ENCODE measurements at regions not wholly inside any gene's neighbourhood (a gene's known extent, or its start where the extent isn't known, plus 50 kb on each side); places are given as distances from the start of the nearest gene placed in this dataset.

GRCh38 chr1:36539526-36539925 lies 56.8 kb upstream of the CSF3R start:
- in situ Hi-C loops (cut with HindIII; ENCODE audit: low sequenced_read_pairs), result no loop called here
- TF ChIP-seq, protein P1, sequence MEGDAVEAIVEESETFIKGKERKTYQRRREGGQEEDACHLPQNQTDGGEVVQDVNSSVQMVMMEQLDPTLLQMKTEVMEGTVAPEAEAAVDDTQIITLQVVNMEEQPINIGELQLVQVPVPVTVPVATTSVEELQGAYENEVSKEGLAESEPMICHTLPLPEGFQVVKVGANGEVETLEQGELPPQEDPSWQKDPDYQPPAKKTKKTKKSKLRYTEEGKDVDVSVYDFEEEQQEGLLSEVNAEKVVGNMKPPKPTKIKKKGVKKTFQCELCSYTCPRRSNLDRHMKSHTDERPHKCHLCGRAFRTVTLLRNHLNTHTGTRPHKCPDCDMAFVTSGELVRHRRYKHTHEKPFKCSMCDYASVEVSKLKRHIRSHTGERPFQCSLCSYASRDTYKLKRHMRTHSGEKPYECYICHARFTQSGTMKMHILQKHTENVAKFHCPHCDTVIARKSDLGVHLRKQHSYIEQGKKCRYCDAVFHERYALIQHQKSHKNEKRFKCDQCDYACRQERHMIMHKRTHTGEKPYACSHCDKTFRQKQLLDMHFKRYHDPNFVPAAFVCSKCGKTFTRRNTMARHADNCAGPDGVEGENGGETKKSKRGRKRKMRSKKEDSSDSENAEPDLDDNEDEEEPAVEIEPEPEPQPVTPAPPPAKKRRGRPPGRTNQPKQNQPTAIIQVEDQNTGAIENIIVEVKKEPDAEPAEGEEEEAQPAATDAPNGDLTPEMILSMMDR (IDR thresholded peaks at IDR 0.05; ENCODE audit: low read depth, low read length), result no peak
- H3K4me3 ChIP-seq (ENCODE audit: low read depth, low read length), result no peak overlapping the region
- no peak for DNase-seq (ENCODE audit: low read depth, low spot score)

DNA sequence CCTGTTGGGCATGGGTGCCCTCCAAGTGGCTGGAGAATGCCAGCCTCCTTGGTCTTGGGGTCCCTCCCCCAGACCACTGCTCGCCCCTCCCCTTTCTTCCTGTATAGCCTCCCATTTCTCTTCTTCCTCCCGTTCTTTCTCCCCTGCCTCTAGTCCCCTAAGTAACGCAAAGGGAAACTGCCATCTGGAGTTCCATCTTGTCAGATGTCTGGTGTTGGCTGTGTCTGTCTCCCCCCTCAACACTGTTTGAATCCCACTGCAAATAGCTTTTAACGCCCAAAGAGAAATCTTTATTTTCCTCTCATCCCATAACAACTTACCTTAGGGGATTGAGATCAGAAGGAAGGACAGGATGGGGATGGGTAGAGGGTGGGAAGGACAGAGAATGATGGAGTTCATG lies 55.3 kb upstream of the CSF3R start:
- in situ Hi-C loops (cut with HindIII; ENCODE audit: low sequenced_read_pairs), result no loop called here
- DNase-seq (ENCODE audit: low read depth, low spot score), result no peak
- TF ChIP-seq, protein P1 (IDR thresholded peaks at IDR 0.05; ENCODE audit: low read depth, low read length), result no peak
- no peak overlapping the region for H3K4me3 ChIP-seq (ENCODE audit: low read depth, low read length)

DNA sequence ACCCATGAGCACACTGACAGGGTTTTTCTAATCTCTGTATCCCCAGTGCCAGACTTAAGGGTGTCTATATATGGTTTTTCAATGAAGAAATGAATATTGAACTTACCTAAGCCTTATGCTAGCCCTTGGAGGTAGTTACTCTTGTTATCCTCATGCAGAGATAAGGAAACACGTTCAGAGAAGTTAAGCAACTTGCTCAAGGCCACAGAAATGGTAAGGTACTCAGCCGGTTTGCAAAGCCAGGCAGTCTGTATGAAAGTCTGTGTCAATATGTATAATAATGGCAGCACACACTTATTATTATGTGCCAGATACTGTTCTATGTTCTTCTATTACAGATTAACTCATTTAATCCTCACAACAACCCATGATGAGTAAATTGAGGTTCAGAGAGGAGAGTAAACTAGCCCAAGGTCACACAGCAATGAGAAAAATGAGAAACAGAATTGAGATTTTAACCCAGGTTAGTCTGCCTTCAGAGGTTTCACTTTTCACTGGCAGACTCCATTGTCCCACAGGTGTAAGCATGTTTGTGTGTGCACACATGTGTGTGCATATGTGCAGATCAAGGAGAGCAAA lies 54.6 kb upstream of the CSF3R start:
- no peak for DNase-seq (ENCODE audit: low read depth, low spot score)
- TF ChIP-seq, protein P1 (IDR thresholded peaks at IDR 0.05; ENCODE audit: low read depth, low read length), result no peak
- H3K4me3 ChIP-seq (ENCODE audit: low read depth, low read length), result no peak overlapping the region
- in situ Hi-C loops (cut with HindIII; ENCODE audit: low sequenced_read_pairs), result no loop called here

DNA sequence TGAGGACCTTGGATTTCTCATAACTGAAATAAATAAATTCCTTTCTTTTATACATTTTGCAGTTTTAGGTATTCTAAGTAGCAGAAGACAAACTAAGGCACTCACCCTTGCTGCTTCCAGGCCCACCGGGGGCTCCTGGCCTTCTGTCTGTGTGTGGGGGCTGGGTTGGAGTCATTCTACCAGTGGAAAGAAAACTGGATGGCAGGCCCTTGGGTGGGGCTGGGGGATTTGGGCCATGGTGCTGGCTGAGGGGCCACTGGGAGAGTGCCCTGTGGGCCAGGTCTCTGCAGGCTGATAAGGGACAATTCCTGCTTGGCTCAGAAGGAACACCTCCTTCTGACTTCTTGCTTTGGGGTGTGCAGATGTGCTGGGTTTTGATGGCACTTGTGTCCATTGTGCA lies 54.0 kb upstream of the CSF3R start:
- in situ Hi-C loops (cut with HindIII; ENCODE audit: low sequenced_read_pairs), result no loop called here
- no peak overlapping the region for H3K4me3 ChIP-seq (ENCODE audit: low read depth, low read length)
- TF ChIP-seq, protein P1 (IDR thresholded peaks at IDR 0.05; ENCODE audit: low read depth, low read length), result no peak
- DNase-seq (ENCODE audit: low read depth, low spot score), result no peak

- TF ChIP-seq, protein P1 (IDR thresholded peaks at IDR 0.05; ENCODE audit: low read depth, low read length), result no peak
- H3K4me3 ChIP-seq (ENCODE audit: low read depth, low read length), result no peak overlapping the region
- in situ Hi-C loops (cut with HindIII; ENCODE audit: low sequenced_read_pairs), result no loop called here
- DNase-seq (ENCODE audit: low read depth, low spot score), result no peak
These were observed 52.1 kb upstream of the CSF3R start for GRCh38 chr1:36534711-36535412.

- no peak for DNase-seq (ENCODE audit: low read depth, low spot score)
- TF ChIP-seq, protein P1 (IDR thresholded peaks at IDR 0.05; ENCODE audit: low read depth, low read length), result no peak
- in situ Hi-C loops (cut with HindIII; ENCODE audit: low sequenced_read_pairs), result no loop called here
- H3K4me3 ChIP-seq (ENCODE audit: low read depth, low read length), result no peak overlapping the region
These were observed 51.2 kb upstream of the CSF3R start for GRCh38 chr1:36533897-36534296.
